ENCODE measurements at regions not wholly inside any gene's neighbourhood (a gene's known extent, or its start where the extent isn't known, plus 50 kb on each side); places are given as distances from the start of the nearest gene placed in this dataset.

DNA sequence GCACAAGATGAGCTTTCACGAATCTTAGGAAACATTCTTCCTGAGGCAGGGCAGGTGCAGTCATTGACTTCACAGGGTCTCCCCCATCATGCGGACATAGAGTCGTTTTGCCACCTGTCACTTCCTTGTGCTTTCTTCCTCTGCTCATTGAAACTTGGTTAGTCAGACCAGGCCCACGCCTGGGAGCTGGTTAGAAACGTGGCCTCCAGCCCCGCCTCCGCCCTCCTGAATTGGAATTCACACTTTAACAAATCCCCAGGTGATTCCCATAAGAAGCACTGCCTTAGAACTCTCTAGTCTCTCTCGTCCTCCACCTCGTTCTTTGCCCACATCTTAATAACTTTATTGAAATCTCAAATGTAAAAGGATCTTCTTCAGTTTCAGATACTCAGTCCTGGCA, 265.5 kb upstream of the FZD8 start:
- intact Hi-C loops (cut with DNase I, micrococcal nuclease): no loop called here
- DNase-seq (no peak), ATAC-seq (no peak)

DNA sequence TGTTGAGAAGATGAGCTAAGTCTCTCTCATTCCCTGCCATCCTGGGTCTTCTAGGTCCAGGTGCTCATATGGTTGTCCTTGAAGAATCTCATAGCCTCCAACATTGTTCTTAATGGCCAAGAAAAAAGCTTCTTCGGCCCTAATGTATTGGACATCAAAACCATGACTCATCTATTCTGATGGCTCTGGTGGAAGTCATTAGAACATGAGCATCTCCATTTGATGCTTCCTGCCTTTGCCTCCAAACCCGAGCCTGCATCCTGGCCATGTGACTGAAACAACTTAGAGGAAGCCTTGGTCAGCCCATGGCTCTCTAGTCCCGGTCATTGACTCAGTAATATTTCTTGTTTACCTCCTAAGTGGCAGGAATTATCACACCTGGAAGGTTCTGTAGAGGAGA, 264.1 kb upstream of the FZD8 start:
- intact Hi-C loops (cut with DNase I, micrococcal nuclease): no loop called here
- ATAC-seq: no peak

DNA sequence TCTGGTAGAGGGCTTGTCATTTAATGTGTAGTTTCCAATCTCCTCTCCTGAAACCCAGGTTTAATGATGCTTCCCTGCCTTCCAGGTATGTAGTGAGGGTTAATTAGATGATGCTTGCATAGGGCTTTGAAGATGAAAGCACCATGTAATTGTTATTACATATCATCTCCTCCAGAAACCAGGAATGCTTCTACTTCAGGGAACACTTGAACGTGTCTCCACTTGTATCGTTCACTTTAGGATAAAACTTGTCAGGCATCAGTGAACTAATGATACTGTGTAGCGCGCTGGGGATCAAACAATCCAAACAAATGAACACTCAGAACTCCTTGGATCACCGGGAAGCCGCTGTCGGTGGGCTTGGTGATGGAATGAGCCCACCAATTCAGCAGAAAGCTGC, 260.9 kb upstream of the FZD8 start:
- DNase-seq: no peak

More for the DNA sequence above, 264.1 kb upstream of the FZD8 start:
- no peak for DNase-seq

DNA sequence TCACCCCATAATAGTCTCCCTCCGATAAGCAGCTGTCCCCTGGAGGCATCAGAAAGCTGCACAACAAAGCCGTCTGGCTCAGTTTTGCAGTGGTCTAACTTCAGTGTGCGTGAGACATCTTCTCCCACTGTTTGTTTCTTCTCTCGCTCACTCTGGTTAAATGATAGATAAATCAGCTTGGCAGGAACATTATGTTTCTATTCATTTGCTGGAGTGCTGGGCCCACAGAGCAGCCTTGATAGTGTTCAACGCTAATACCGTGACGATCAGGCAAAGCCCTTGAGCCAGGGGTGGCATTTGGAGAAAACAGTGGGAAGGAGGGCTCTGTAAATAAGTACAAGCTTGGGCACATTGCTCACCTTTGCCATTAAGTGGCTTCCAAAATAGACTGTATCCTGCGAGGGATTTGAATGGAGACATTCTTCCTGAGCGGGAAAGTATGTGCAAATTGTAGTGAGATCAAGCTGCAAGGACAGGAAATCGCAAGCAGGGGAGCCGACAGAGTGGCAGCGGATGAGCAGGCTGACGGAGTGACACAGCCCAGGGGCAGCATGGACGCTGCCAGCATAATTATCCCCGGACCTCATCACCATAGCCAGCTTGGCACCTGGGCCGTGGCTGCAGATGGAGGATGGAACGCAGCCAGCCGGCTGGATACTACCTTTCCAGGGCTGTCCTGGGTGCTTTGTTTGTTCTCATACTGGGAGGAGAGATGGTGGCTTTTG, 256.8 kb upstream of the FZD8 start:
- intact Hi-C loops (cut with DNase I, micrococcal nuclease): no loop called here
- DNase-seq: no peak
- no peak for ATAC-seq

More for the DNA sequence above, 260.9 kb upstream of the FZD8 start:
- intact Hi-C loops (cut with DNase I, micrococcal nuclease): no loop called here
- ATAC-seq: no peak

DNA sequence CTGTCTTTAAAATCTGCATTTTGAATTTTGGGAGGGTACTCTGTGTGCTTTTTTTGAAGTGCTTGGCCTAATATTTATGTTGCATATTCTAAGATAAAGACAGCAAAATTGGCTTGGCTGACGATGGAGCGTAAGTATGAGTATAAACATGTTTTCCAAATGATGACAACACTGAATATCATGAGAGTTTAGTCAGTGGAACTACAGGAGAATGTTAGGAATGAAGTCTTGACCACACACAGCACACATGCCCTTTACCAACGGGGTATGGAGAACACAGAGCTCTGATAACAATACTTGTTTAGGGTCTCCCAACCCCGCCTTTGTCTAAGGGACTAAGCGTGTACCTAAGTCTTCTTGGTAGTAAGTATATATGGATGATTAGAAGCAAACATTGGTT, 253.9 kb upstream of the FZD8 start:
- ATAC-seq: no peak
- DNase-seq: no peak
- intact Hi-C loops (cut with DNase I, micrococcal nuclease): no loop called here

DNA sequence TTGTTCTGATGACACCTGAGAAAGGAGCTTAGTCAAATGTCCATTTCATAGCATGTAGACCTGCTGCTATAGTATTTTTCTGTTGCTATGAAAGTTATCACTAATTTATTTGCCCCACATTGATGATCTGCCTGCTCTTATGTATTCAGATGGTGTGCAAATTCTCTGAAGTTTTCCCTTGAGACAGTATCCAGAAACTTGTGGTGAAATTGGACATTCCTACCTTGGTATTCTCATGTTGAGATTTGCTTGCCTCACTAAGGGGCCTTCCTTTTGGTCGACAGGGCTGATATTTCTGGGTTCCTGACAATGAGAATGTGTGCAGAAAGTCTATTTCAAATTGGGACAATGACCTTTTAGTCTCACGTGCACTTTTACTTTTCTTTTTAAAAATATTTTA, 253.2 kb upstream of the FZD8 start:
- DNase-seq (no peak), ATAC-seq (no peak)
- intact Hi-C loops (cut with DNase I, micrococcal nuclease): no loop called here

DNA sequence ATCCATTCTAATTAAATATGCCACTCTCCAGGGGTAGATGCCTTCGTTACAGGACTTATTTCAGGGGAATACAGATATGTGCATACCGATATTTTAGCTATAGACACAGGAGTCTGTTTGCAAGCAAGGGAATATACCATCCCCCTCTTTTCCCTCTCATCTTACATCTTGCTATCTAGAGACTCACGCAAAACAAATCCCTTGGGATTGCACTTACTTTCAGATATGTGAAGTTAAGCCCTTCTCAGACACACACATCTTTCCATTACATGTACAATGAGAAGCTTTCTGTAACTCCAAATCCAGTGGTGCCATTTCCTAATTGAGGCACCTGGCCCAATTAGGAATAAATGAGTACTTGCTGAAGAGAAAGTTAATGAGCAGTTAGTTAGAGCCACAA, 250.4 kb upstream of the FZD8 start:
- ATAC-seq (no peak), DNase-seq (no peak)
- intact Hi-C loops (cut with DNase I, micrococcal nuclease): no loop called here

DNA sequence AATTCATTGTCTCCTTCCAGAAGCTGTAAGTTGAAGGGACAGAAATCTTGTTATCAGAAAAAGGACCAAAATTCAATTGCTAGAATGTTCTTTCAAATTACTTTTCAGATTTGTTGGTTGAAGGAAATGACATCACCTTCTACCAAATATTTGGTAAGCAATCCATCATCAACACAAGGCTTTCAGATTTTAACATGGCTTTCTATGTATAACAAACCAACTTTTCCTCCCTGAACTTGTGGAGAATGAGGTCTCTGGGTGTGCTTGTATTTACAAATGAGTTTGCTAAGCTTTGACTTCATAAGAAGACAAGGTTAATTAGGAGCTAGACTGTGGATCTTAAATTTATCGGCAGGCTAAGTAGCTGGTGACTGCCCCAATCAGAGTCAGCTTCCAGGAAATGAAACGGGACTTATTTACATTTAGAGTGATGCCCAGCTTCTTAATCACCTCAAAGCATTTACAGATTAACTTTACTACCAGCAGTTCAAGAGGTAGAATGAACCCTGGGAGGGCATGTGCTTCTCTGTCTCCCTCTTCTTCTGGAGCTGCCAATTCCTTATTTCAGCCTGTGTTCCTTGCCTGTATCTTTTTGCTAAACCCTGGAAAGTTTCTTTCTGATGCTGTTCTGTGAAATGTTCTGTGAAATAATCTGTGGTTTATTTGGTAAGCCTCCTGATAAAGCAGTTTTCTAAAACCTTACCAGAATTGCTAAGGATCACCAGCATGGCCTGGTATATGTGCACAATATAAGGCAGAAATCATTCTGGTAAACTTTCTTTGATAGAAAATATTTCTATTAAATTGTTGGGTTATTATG, 248.8 kb upstream of the FZD8 start:
- peak; percentile 38 for ATAC-seq
- no peak for DNase-seq
- intact Hi-C loops (cut with DNase I, micrococcal nuclease): no loop called here

DNA sequence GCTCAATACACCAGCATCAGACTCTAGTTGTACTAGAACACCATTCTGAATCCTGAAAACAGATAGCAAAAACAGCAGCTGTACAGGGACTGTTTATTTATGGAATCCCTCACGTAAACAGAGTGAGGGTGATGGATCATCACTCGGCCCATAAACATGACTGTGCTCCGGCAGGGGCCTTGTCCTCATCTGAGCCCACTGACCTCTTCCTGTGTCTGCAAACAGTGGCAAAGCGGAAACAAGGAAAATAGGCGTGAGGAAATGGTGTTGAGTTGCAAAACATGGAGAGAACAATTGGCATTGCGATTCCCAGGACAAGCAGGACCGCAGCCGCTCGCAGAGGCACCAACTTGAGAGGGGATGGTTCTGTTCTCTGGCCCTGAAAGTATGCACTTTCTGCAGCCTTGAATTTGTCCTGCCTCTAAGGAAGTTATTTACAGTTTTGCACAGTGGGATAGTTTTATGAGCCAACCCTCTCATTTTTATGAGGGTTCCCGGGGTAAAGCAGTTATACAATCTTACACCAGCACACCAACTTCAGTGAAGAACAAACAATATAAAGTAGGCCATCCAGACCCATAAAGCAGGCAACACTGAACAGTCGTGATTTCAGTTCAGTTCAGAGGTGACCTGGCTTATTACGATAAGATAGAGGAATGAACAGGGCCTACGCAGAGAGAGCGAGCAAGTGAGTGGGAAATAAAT, 248.0 kb upstream of the FZD8 start:
- DNase-seq (peak; percentile 23 to 42), ATAC-seq (peak; percentile 83)
- intact Hi-C loops (cut with DNase I, micrococcal nuclease): no loop called here

DNA sequence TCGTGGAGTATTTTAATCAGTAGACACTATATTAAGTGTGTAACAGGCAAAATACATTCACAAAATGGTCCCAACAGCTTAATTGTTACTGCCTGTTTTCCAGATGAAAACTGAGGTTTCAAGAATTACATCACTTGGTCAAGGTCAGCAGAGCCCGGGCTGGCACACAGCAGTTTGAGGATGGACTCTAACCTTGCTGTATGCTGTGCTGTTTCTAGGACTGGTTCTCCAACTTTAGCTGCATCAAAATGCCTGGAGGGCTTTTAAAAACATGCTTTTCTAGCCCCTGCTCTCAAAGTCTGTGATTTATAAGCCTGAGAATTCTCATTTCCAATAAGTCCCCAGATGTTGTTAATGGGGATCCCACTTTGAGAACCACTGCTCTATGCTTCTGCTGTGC, 247.1 kb upstream of the FZD8 start:
- DNase-seq (peak in 1 of 2 donors; percentile 53), ATAC-seq (peak; percentile 59)
- intact Hi-C loops (cut with DNase I, micrococcal nuclease): no loop called here

DNA sequence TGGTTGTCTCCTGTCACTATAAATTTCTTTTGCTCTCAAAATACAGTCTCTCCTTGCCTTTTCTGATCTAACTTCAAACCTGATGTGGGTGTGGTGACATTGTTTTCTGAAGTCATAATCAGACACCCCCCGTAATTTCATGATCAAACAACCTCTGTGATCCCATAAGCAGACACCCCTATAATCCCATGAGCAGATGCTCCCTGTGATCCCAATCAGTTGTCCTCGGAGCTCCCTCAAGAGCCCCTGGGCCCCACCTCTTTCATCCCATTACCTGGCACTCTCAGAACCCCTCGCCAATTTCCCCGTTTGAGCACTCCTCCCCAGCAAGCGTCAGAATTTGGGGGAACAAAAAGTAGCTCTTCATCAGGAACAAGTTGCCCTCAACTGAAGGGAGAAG, 246.3 kb upstream of the FZD8 start:
- ATAC-seq (no peak), DNase-seq (no peak)
- intact Hi-C loops (cut with DNase I, micrococcal nuclease): no loop called here

DNA sequence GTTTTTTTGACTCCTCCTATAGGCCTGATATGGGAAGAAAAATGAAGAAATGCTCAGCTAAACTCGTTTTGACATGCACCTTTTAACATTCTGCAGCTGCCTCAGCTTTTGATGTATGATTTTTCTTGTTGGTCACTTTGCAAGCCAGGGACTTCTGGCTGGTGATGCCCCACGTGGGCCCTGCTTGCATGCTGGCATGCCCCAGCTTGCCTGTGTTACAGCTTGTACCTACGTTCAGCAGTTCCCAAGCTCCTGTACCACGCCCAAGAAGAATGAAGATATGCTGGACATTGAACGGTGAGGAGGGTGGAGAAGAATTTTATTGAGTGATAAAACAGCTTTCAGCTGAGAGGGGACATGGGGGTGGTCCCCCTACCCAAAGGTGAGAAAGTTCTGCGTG, 245.6 kb upstream of the FZD8 start:
- intact Hi-C loops (cut with DNase I, micrococcal nuclease): no loop called here
- peak; percentile 53 to 78 for DNase-seq
- peak; percentile 75 for ATAC-seq

DNA sequence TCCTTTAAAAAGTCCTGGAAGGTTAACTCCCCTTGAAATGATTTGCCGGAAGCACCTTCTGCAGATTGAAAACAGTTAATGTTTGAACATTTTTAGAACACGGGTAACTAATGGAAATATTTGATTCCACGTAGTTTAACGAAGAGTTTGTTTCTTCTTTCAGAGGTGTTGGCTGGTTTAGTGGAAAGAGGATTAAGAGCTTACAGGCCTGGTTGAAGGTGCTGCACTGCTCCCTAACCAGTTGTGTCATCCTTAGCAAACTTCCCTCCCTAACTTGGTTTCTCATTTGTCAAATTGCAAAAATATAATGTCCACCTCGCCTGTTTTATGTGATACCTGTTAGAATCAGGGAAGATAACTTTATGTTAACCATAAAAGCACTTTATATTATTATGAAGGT, 243.0 kb upstream of the FZD8 start:
- intact Hi-C loops (cut with DNase I, micrococcal nuclease): no loop called here
- DNase-seq (no peak), ATAC-seq (no peak)

DNA sequence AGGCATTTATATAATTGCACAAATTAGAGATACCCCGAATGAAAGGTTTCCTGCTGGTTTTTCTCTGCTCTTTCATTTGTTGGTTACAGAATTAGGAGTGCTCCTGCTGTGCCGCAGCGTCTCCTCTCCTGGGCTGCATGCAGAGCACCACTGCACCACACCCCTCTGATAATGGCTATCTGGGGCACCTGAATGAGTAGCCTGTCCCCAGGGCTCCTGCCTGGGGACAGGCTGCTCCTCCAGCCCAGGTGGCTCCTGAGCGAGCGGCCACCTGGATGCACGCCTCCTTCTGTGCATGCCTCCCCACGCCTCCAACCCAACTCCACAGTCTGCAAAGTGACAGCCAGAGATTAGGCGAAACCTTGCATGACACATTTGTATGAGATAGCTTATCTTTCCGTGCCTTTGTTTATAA, 242.6 kb upstream of the FZD8 start:
- intact Hi-C loops (cut with DNase I, micrococcal nuclease): no loop called here
- DNase-seq: no peak
- ATAC-seq: peak; percentile 10

DNA sequence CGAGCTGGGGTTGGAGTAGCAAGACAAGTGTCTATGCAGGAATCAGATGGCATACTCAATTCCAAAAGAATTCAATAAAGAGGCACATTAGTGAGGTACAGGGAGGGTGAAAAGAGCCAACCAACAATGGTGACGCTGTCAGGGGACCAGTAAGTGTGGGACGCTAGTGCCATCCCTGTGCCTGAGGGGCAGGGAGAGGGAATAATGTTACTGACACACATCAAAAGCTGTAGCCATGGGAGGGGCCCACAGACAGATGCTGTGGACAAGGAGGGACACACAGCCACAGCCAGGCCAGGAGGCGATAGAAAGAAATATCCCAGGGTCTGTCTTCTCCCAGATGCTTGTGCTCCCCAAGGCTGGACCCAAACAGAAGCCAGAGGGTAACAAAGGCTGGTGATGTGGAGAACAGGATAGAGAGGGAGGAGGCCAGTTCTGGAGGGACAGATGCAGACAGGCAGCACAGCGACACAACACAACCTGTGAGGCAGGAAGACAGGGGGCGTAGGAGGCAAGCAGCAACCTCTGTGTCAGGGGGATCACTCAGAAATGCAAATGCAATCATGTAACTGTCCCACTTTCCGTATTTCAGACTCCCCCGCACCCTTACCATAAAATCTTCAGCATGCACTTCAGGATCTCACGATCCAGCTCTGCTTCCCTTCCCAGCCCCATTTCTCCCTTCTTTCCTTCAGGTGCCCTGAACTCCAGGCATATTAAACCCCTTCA, 240.5 kb upstream of the FZD8 start:
- ATAC-seq (no peak), DNase-seq (no peak)
- intact Hi-C loops (cut with DNase I, micrococcal nuclease): no loop called here

DNA sequence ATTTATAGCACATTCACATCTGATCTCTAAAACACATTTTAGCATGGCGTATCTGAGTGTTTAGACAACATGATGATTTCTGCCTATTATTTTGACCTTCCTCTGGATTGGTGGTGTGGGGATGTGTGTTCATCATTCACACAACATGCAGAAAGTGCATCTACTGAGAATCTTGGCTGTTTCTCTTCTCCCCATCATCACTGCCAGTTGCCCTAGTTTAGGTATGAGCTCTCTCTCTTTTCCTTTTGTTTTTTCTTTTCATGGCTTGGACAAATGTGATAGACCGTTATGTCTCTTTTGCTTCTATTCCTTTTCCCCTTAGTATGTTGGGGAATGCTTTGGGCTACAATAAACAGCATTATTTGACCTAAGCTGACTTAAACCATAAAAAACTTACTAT, 239.2 kb upstream of the FZD8 start:
- ATAC-seq (no peak), DNase-seq (no peak)
- intact Hi-C loops (cut with DNase I, micrococcal nuclease): no loop called here

DNA sequence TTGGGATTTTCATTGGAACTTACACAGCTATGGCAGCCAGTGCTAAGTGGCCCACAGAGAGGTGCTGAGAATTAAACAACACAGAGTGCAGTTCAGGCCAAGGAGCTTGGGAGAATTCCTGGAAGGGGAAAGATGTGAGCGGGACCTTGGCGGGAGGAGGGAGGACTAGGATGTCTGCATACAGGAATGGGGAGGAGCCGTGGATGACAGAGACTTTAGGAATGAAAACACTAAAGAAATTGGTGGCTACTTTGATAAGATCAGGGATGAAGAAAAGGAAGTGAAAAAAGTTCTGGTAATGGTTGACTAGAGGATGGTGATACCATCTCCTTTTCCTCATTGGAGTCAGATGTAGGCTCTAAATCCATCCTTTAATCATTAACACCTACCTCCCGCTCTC, 234.2 kb upstream of the FZD8 start:
- peak; percentile 59 for ATAC-seq
- no peak for DNase-seq
- intact Hi-C loops (cut with DNase I, micrococcal nuclease): no loop called here

DNA sequence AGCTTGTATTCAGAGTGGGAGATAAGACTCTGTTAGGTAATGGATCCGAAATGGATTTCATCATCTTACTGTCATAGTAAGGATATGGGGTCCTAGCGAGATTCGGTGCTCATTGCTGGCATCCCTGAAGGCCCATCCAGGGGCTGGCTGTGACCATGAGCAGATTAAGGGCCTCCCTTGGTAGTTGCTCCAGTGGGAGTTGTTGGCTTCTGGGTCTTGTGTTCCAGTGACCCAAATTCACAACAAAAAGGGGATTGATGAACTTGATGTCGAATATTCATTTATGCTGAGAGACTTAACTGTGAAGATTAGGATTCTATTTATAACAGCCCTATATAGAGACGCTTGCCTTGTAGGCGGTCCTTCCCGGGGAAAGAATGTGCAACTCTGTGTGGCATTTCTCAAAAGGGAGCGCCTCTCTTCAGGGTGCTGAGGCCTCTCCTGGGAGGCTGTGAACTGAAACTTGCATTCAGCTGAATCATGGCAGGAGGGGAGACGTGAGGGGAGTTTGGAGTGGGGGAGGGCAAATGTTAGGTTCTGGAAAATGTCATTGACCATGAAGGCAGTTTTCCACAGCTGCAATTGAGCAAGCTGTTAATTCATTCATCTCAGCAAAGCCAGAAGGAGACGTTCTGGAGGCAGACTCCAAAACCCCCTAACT, 233.1 kb upstream of the FZD8 start:
- intact Hi-C loops (cut with DNase I, micrococcal nuclease): no loop called here
- DNase-seq (no peak), ATAC-seq (no peak)
